ENCODE measurements at regions not wholly inside any gene's neighbourhood (a gene's known extent, or its start where the extent isn't known, plus 50 kb on each side); places are given as distances from the start of the nearest gene placed in this dataset.

- no peaks in the 10 kb centered on the region for H3K27me3 Mint-ChIP-seq (ENCODE audit: insufficient read depth, low read depth, poor library complexity)
- no peaks in the 10 kb centered on the region for H3K36me3 Mint-ChIP-seq (ENCODE audit: low read depth)
- no peaks in the 10 kb centered on the region for H4K20me1 ChIP-seq (replicated peaks; ENCODE audit: insufficient read depth)
- DNase-seq (ENCODE audit: low spot score) (no peak), ATAC-seq (no peak)
- H3K9me3 Mint-ChIP-seq: no peaks in the 10 kb centered on the region
- H3K4me2 ChIP-seq: no peak overlapping the region
- H3F3A ChIP-seq (replicated peaks; ENCODE audit: low read depth): no peaks in the 10 kb centered on the region
- H3K27me3 ChIP-seq (ENCODE audit: insufficient read depth): no peaks in the 10 kb centered on the region
- TF ChIP-seq NANOG (IDR thresholded peaks at IDR 0.05; ENCODE audit: borderline replicate concordance): no peak
- TF ChIP-seq EZH2phosphoT487 (IDR thresholded peaks at IDR 0.05; ENCODE audit: unreplicated experiment): no peak
- no peak for TF ChIP-seq CREB1 (CRISPR knock-in tag; IDR thresholded peaks at IDR 0.05; ENCODE audit: low read depth)
- no peak for TF ChIP-seq ZNF114 (CRISPR knock-in tag; IDR thresholded peaks at IDR 0.05)
- TF ChIP-seq EZH2 (IDR thresholded peaks at IDR 0.05; ENCODE audit: low read depth, unreplicated experiment): no peak
- TF ChIP-seq CTCF (conservative IDR thresholded peaks at IDR 0.05; ENCODE audit: low read depth in 2 of 2): no peak
- no peak for TF ChIP-seq ZNF462 (CRISPR knock-in tag; IDR thresholded peaks at IDR 0.05)
- TF ChIP-seq ZNF331 (CRISPR knock-in tag; IDR thresholded peaks at IDR 0.05; ENCODE audit: low read depth): no peak
- no peak for TF ChIP-seq JUNB (IDR thresholded peaks at IDR 0.05; ENCODE audit: unreplicated experiment)
- no peak for TF ChIP-seq ETS1 (IDR thresholded peaks at IDR 0.05)
- TF ChIP-seq POLR2AphosphoS5 (IDR thresholded peaks at IDR 0.05; ENCODE audit: low read depth): no peak
- no peak for TF ChIP-seq REST (IDR thresholded peaks at IDR 0.05; ENCODE audit: unreplicated experiment)
- TF ChIP-seq STAT1 (IDR thresholded peaks at IDR 0.05; ENCODE audit: unreplicated experiment): no peak
- no peak overlapping the region for H2AFZ ChIP-seq
- no peaks in the 10 kb centered on the region; the same call in 1 of the 2 replicates for H3K9me2 ChIP-seq (ENCODE audit: insufficient read depth)
- H3K27ac Mint-ChIP-seq: no peak overlapping the region
- peaks cover 13% of the 10 kb centered on the region for H3K4me1 ChIP-seq (ENCODE audit: insufficient read depth)
- peaks cover 9% of the 10 kb centered on the region for H3K4me1 Mint-ChIP-seq
- no peak overlapping the region for H3K4me3 ChIP-seq
- no peak overlapping the region for H3K4me3 Mint-ChIP-seq
- H3K36me3 ChIP-seq (ENCODE audit: insufficient read depth): no peaks in the 10 kb centered on the region
- H3K27ac ChIP-seq (ENCODE audit: low read depth): no peak overlapping the region
- no peaks in the 10 kb centered on the region for H3K79me2 ChIP-seq (replicated peaks; ENCODE audit: insufficient read depth)
These were observed 92.0 kb upstream of the GULP1 start for GRCh38 chr2:188199716-188200128.
